HG03103 (cell line): ENCODE measurements at regions not wholly inside any gene's neighbourhood (a gene's known extent, or its start where the extent isn't known, plus 50 kb on each side); places are given as distances from the start of the nearest gene placed in this dataset.
A peak's percentile ranks its signal among the peaks of the same experiment; 100 is the strongest.
"Not testable (repeated sequence)": the region's sequence is repeated elsewhere in the genome, so short reads cannot be mapped to it uniquely, and the experiment has no call there.

Source experiments
- ATAC-seq: cut with Tn5 transposase; IDR thresholded peaks from one replicate; pipeline ENCODE4 v1.9.1; 2021; ENCODE audit warnings: low read depth; ENCODE audit not compliant: unreplicated experiment

DNA sequence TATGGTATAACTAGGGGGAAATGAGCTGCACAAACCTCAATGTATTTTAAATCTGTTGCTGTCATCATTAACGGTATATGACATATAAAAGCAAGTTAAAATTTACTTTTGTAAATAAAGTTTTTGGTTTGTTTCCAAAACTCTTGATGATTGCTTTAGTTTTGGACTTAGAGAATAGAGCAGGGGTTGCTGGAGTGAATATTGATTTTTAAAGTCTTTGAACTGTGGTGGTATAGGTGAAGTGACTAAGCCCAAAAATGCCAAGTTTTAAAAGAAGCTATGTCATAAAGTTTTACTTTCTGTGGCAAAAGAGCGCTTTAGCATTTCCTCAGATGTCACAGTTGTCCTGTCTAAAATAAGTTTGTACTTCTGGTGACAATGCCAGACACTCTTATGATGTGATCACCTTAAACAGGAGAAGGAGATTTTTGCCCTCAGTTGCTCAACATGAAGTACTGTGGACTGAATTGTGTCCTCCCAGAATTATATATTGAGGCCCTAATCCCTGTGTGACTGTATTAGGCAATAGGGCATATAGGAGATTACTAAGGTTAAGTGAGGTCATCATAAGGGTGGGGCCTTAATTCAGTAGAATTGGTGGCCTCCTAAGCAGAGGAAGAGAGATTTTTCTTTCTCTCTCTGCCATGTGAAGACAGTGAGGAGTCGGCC lies 175.2 kb upstream of the PLGLB1 start:
- ATAC-seq: not testable (repeated sequence)

DNA sequence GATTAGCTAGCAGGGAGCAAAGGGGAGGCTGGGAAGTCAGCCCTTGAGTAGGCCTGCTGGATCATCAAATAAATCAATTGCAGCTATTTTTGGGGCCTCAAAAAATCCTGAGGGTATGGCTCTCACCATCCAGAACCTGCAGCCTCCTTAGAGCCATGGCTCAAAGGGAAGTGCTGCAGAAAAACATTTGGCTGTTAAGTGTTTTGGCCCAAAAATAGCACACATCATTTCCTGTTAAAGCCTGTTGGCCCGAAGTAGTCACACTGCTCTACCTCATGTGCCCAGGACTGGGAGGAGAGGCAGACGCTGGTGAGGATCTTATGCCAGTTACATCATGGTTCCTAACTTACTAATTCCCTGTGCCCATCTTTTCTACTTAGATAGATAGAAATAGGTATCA lies 176.8 kb upstream of the PLGLB1 start:
- ATAC-seq: not testable (repeated sequence)

DNA sequence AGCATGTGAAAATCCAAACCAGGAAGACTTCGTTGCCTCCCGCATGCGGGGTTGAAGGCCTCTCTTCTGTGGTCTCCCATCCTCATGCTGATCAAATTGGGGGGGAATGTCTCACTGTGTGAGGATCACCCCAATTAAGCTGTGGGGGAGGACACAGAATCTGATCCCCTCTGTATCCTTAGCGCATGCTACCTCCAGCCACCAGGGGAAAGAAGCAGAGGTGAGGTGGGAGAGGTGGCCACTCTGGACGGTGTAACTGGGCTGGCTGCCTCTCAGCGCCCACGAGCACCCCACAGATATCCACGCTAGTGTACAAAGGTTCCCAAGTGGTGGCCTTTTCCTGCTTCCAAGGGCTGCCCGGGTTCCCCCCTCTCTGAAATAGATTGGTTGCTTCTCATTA lies 177.6 kb upstream of the PLGLB1 start:
- ATAC-seq: not testable (repeated sequence)

DNA sequence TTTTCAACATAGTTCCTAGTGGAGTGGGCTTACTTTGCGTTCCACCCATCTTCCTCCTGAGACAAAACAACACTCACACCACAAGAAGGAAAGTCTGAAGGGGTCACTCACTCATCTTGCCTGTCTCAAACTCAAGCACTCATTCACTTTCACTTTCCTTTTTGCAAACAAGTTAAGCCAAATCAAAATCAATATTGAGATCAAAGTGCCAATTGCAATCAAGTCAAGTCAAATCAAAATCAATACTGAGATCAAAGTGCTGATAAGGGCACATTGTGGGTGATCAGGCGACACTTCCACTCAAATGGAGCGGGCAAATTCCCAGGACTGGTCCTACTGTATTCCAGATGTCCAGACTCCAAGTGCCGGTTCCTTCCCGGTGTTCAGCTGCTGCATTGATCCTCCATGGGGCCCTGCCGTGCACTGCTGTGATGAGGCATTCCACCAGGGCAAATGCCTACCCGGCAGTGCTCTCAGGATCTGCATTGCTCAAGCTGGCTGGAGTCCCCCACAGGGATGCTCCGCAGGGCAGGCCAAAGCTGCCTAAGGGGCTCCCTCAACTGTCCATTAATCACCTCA lies 183.0 kb upstream of the PLGLB1 start:
- not testable (repeated sequence) for ATAC-seq

DNA sequence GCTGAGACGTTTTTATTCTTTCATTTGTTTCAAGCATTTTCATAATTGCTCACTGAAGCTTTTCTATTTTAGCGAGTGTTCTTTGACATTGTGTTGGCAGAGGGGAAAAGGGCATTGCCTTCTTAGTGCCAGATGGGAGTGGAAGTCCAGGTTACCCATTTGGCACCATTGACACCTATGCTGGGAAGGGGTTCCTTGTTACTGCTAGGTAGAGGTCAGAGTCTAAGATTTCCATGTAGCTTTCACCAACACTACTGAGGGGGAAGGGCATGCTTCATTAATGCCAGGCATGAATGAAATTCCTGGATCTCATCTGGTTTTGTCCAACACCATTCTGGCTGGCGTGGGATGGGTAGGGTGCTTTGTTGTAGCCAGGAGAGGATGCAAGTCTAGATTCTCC lies 191.3 kb upstream of the PLGLB1 start:
- ATAC-seq: not testable (repeated sequence)

DNA sequence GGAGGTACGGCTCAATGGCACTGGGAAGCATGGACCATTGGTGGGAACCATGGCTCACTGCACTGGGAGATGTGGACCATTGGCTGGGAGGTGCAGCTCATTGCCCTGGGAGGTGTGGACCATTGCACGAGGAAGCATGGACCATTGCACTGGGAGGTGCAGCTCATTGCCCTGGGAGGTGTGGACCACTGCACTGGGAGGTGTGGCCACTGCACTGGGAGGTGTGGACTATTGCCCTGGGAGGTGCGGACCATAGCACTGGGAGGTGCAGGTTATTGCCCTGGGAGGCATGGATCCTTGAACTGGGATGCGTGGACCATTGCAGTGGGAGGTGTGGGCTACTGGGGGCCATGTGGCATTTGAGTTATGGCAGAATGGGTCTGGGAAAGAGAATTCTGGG lies 195.4 kb upstream of the PLGLB1 start:
- ATAC-seq: not testable (repeated sequence)

DNA sequence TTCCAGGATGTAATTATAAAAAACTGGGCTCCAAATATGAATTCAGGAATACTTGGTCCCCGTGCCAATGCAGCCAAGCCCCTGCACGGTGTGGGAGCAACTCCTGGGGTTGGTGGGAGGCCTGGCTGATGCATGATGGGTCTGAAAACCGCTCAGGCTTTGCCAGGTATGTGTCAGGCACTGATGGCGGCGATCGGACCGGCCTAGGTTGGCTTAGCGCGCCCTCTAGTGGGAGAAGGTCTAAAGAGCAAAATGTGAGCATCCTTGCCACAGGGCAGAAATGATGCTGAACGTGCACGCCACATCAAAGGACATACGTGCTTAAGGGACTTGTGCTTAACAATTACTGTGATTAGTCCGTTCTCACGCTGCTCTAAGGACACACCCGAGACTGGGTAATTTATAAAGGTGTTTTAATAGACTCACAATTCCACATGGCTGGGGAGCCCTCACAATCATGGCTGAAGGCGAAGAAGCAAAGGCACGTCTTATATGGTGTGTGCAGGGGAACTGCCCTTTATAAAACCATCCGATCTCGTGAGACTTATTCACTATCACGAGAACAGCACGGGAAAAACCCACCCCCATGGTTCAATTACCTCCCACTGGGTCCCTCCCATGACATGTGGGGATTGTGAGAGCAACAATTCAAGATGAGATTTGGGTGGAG lies 196.2 kb upstream of the PLGLB1 start:
- not testable (repeated sequence) for ATAC-seq

DNA sequence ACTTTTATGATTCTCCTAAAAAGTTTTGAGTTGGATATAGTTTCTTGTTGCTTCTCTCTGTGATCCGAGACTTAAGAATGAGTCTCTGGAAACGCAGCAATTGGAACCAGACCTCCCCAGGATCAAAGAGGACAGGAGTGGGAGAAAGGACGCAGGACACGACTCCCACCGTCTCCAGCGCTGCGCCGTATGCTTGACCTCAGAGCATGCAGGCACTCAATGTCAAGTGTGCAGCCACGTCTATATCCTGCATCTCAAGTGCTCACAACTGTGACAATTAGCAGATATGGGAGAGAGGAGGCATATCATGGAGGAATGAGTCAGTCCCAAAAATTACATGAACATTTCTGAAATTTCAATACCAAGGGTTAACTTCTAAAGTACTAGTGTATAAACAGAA lies 199.0 kb upstream of the PLGLB1 start:
- not testable (repeated sequence) for ATAC-seq

DNA sequence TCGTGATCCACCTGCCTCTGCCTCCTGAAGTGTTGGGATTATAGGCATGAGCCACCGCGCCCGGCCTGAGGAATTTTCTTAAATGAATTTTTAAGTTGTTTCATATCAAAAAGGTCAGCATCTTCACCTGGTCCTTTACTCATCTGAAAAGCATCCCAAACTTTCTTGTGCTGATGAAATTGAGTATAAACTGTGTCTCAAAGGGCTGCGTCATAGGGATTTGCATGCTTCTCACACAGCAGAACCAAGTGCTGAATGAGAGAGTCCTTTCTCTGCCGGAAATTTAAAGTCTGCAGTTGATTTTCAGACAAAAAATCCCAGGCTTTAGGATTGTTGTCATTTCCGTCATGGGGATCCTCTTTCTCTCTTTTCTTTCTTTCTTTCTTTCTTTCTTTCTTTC lies 200.5 kb upstream of the PLGLB1 start:
- ATAC-seq: not testable (repeated sequence)

DNA sequence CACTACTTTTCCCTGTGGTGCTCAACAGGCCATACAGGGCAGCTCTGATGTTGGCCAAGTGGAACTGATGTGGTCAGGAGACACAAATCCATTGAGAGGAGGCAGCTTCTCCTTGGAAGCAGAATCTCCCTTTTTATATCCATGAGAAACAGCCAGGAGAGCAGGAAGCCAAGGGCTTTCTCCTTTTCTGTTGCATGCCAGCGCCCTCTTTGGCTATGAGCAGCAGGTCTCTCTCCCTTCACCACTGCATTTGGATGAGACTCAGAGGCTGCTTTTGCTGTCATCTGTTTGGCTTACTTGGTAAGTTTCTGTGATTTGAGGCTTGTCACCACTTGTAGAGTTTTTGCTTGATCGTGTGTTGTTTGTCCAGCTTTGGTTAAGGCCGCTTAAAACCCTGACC lies 202.2 kb upstream of the PLGLB1 start:
- not testable (repeated sequence) for ATAC-seq

DNA sequence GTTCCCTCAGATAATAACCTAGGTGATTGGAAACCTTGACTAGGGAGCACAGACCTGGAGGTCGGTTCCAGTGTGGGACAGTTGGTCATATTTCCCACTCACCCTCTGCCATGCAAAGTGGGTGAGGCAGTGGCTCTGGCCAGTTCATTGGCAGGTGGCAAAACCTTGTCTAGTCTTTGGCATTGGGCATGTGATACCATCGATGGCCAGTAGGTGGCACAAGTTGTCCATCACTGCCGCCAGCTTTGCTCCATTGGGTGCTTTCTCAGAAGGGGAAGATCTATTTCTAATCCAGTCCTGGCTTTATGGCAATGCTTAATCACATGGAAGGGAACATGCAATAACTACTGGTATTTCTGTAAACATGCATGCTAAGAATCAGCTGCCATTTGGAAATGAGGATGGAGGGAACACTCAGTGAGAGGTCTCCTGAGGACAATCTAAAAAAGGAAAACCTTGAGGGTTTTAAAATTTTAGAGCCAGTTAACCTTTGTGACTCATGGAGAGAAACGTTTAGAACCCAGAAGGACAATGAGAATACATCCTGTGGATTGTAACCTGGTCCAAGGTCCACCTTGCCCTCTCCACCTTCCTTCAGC lies 207.5 kb upstream of the PLGLB1 start:
- ATAC-seq: peak; percentile 65

DNA sequence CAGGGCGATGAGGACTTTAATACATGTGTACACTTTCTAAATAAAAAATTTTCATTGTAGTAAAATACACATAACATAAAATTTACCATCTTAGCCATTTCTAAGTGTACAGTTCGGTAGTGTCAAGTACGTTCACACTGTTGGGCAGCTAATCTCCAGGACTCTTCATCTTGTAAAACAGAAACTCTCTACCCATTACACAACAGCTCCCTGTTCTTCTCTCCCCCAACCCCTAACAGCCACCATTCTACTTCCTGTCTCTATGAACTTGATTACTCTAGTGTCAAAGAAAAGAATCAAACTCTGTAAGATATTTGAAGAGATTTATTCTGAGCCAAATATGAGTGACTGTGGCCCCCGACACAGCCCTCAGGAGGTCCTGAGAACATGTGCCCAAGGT lies 208.3 kb upstream of the PLGLB1 start:
- not testable (repeated sequence) for ATAC-seq

DNA sequence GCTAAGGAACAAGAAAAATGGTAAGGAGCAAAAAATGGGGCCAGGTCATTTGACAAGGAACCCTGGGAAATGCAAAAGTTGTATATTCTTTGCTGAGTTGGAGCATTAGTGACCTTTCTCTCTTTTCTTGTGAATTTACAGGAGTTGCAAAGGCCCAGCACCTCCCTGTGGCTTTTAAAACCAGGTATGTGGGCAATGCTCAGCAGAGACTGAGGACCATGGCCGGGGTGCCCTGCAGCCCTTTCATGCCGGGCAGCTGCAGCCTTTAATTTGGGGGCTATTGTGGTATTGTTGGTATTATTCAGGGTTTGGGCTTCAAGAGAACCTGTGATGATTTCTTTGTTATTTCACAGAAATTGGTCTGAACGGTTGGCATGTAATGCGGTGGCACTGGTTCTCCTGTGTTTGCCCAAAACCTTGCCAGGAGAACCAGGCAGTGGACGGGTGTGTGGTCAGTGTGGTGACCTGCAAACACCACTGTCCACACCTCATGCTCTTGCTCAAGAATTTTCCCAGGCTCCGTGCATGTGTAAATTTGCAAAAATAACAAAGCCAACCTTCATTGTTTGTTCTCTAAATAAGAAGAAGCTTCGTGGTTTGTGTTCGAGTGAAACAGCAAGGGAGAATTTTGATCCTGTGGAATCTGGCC lies 213.8 kb upstream of the PLGLB1 start:
- ATAC-seq: not testable (repeated sequence)

DNA sequence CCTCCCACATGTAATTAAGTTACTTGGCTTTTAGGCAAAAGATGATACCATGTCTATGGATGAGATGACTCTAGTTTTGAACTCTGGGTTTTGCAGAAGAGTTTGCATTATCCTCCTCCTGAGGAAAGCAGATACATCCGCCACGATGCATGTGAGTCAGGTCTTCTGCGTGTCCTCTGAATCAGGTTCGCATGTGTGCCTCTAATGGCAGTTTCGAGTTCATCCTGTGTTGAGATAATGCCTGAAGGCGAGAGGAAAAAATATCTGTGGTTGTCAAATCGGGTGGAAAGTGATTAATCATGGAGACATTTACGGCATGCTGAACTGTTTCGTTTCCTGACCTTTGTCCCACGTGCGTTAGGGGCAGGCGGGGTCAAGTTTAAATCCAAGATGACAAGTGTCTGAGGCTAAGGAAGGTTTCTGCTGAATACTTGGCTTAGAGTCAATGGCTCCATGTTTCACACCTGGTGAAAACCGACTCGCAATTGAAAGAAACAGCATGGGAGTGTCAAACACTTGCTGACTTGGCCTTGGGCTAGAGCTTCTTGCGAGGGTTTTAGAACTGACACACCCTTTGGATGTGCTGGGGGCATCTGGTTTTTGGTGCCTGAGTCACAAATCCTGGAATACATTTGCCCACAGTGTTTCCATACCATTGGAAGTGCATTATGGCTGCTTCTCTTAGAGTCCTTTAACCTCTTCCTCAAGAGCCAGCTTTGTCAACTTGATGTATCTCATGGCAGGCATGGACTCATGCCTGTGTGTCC lies 216.1 kb upstream of the PLGLB1 start:
- ATAC-seq: not testable (repeated sequence)

DNA sequence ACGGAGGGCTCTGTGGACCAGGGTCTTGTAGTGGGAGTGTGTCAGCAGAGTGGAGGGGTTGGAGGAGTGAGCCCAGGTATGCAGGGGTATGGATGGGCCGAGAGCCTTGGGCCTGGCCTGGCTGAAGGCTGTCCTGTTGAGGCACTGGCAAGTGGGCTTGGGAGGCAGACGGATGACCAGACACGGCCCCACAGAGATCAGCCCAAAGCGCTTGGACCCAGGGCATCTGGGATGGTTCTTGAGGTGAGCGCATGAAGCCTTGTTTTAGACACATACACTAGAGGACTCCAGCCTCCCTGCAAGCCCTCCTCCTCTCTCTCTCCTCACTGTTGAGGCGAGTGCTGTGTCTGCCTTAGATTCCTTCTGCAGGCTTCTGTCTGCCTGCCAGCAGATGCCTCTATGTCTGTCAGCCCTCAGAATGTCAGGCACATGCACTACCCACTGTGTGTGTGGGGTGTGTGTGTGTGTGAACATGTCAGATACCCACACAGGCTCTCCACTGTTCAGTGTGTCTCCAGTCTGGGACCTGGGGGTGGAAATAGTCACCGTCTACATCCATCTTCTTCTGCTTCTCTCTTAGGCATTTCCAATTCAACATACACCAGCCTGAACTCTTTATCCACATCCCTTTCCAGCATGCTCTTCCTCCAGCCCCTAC lies 218.0 kb upstream of the PLGLB1 start:
- ATAC-seq: not testable (repeated sequence)

DNA sequence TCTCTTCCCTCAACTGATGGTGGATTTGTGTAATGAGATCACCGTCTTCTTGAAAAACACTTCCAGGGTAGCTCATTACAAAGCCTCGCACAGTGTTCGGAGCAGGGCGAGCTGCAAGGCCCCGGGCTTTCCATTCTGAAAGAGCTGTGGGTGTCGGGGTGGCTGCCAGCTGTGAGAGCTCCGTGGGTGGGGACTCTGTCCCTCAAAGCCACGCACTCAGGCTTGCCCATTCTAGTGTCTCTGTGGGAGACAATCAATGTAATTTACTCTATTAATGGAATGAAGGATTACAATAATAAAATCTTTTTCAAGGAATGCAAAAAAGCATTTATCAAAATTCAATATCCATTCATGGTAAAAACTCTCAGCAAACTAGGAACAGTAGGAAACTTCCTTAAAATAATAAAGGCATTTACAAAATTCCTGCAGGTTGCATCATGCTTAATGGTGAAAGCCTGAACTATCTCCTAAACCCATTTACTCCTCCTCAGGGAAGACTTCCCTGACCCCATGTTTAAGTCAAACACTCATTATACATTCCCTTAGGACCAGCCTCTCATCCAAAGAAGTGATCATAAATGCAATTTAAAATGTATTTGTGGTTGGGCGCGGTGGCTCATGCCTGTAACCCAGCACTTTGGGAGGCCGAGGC lies 224.5 kb upstream of the PLGLB1 start:
- ATAC-seq: not testable (repeated sequence)

DNA sequence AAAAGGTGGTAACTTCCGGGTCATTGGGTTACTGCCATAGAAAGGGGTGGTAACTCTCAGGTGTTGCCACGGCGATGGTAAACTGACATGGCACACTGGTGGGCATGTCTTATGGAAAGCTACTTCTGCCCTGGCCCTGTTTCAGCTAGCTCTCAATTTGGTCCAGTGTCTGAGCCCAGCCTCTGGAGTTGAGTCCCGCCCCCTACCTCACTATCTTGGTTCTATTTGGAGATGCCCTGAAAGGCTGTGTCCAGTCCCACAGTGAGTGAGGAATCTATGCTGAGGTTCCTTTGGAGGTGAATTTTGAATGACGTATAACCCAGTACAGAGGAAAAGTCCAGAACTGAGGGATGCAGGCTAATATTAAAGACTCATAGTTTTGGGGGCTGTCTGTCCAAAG lies 230.4 kb upstream of the PLGLB1 start:
- not testable (repeated sequence) for ATAC-seq

DNA sequence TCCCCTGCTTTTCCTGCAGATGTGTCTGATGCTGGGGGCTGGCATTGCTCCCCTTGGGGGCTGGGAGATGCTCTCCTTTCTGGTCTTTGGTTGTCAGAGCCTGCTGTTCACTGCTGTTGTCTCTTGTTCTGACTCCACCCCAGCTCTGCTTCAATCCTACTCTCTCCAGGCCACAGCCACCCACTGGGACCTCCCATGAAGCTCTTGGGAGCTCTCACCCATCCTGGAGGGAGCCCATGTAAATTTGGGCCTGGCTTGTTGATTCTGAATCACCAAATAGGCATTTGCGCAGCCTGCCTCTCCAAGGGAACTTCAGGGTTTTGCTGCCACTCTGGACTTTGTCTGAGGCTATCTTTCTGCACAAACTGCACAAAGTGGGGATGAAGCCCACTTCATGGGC lies 232.9 kb upstream of the PLGLB1 start:
- not testable (repeated sequence) for ATAC-seq

DNA sequence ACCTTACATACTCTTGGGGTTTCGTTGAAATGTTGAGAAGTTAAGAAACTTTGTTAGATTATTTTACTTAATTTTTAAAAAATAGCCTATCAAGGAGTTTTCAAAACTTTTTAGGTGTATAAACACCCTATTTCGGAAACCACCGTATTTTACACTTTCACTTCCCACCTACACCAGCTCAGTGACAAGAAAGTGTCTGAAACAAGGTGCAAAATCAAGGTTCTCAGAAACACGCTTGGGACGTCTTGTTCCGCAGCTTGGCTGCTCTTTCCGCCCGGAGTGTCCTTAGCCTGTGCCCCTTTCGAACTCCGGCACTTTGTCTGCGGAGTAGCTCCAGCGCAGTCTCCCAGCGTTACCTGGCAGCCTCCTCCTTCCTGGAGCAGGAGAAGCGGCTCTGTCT lies 233.8 kb upstream of the PLGLB1 start:
- ATAC-seq: not testable (repeated sequence)
